GM18526 (cell line): ENCODE measurements at regions not wholly inside any gene's neighbourhood (a gene's known extent, or its start where the extent isn't known, plus 50 kb on each side); places are given as distances from the start of the nearest gene placed in this dataset.

Experiments
- POLR2A ChIP-seq: IDR thresholded peaks from 3 replicates; pipeline ENCODE4 v1.6.1; 2011; ENCODE audit not compliant: insufficient read length; ENCODE audit errors: extremely low read depth

DNA sequence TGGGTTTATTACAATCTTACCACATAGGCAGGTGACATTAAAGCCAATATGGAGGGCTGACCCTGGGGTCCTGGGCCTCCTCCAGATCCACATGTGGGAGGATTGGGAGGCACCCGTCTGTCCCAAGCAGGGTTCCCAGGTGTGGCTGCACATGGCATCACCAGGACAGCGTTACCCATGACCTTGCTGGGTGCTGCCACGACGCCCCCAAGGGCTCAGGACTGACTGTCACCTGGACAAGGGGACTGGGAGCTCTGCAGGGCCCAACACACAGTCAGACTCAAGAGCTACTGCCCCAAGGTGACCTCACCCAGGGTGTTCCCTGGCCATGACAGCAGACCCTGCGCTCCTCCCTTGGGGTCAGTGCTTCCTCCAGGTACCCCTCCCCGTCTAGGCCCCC, 437.4 kb upstream of the MYT1L start:
- no peak for TF ChIP-seq POLR2A

DNA sequence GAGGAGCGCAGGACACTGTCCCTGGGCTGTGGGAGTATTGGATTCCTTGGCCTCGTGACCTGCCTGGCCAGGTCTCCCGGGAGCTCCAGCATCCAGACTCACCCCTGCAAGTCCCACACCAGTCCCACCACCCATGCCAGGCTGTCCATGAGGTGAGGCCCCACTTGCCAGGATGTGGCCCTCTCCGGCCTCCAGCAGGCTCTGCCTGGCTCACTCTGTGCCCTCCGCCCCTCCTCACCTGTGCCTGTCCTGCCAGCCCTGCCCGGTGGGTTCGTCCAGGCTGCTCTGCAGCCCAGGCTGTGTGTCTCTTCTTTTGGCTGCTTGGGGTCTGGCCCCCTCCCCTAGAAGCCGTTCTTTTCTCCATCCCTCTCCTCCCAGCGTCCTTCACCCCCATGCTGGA, 436.8 kb upstream of the MYT1L start:
- TF ChIP-seq POLR2A: no peak

DNA sequence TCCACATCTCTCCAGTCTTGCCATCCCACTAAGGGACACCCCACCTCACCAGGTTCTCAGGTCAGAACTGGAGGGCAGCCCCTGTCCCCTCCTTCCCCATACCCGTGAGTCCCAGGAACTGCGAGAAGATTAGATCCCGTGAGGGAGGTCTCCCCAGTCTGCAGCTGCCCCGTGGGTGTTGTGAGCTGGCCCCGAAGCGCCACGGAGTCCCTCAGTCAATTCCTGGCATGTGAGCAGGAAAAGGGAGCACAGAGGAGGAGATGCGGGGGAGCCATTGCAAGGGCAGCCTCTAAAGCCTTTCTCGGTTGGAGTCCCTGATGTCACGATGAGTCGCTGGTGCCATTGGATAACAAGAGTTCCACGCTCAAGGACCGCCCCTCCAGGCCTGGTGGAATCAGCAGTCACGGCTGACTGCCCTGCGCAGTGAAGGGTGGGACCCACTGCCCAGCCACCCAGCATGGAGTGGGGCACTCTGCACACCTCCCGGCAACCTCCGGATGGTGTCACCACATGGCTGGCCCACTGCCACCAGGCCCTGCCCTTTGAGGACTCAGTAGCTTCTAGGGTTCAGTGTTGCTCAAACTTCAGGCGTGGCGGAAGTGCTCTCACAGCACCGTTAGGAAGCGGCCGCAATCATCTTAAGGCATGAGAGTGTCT, 434.9 kb upstream of the MYT1L start:
- TF ChIP-seq POLR2A: no peak

DNA sequence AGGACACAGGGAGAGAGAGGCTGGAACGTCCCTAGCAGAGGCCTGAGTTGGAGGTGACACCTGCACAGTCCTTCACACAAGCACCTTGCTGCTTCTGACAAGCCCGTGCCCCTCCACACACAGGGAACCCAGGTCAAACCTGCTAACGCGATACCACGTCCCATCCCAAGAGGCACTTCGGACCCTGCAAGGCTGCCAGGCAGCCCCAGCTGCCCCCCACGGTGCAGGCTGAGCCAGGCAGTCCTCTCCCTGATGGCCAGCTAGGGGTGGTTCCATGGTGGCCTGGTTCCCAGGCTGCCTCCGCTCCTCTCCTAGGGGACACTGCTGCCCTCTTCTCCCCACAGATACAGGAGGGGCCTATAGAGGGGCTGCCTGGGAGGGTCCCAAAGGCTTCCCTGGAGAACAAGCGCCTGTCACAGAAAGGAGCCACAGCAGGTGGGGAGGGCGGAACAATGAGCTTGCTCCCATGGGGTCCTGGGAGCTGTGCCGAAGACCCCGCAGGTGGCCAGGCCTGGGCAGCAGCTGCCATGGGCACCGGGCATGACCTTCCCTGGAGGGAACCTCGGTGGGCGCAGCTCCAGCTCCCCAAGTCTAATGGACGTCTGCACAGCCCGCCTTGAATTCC, 434.2 kb upstream of the MYT1L start:
- TF ChIP-seq POLR2A: no peak

DNA sequence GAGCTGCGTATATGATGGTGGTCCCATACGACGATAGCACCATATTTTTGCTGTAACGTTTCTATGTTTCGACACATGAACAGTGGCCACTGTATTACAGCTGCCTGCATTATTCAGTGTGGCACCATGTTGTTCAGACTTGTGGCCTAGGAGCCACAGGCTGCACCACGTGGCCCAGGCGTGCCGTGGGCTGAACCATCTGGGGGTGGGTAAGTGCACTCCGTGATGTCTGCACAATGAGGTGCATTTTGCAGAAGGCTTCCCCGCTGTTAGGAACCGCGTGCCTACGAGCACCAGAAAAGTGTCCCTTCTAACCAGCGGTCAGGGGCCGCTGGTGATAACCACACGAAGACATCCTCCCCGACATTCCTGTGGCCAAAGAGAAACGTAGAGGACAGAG, 433.7 kb upstream of the MYT1L start:
- TF ChIP-seq POLR2A: no peak

DNA sequence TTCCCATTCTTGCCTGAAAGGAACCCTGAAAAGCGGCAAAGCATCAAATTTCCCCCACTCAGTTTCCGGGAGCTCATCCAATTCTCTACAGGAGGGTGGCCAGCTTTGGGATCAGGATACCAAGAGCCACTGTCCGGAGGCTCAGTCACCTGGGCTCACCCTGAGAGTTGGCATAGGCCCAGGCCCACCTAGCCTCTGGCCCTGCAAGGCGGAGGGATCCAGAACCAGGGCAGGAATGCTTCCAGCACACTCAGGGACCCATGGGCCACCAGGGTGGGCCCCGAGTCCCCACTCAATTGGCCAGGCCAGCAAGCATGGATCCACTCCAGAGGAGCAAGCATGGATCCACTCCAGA, 432.9 kb upstream of the MYT1L start:
- TF ChIP-seq POLR2A: no peak

DNA sequence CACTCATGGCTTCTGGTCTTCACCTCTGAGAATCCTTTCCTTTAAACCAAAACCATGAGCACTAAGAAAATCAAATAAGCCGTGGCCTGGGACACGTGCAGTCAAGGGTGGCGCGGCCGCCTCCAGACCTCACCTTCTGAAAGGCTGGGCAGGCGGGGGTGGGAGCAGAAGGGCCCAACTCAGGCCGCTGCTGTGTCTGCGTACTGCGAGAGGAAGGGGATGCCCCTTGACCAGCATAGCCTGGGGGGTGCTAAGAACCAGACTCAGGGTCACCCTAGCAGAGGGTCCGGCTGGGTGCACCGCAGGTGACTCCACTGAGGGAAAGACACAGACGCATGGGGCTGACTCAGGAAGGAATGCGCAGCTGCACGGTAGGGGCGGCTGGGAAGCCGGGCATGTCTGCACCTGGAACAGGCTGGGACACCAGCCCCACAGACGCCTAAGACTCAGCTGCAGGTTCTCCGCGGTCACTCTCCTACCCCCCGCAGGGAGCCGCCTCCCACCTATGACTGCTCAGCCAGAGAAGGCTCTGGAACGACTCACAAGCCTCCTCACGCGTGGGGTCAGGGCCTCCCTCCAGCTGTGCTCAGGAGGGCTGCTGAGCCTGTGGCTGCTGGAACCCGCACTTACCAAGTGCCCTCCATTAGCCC, 432.4 kb upstream of the MYT1L start:
- TF ChIP-seq POLR2A: no peak

DNA sequence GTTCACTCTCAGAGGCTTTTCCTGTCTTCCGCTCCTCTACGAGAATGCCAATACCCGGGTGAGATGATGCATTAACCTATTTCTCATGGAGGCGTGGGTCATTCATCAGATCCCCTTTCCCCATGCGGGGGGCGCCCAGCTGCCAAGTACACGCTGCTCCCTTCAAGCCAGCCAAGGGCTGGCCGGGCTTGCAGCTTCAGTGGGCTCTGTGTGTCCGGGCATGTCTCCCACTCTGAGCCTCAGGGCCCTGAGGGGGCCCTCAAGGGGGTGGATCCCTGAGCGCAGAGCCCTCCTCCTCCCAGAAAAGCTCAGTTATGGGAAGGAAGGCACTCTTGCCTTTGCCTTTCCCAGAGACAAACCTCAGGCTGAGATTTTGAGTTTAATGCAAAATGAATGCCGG, 431.8 kb upstream of the MYT1L start:
- TF ChIP-seq POLR2A: no peak

DNA sequence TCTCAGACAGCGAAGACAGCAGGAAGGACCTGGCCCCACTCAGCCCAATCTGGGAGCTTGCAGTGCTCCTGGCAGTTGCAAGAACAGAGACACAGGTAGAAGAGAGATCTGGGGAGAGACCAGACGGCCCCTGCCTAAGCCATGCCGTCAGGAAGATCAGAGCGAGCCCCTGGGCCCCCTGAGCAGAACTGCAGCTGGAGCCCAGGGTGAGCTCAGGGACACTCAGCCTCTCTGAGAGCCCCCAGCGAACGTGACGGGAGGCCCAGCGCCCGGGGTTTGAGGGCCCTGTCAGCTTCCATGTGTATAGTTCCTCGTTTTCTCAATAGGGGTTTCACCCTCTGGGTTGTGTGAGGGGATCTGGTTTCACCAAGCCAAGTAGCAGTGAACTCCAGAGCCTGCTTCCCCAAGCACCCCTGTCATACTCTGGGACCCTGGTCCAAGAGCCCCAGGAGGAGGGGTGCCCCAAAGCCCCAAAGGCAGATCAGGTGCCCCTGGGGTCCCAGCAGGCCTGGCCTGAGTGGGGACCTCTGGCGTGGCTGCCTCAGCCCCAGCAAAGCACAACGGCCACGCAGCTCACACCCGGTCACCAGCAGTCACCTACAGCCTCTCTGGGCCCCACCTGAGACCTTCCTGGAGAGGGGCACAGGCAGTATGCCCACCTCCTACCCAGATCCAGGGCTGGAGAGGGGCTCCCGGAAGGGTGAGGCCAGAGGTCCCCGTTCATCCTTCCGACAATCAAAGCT, 431.3 kb upstream of the MYT1L start:
- TF ChIP-seq POLR2A: no peak

DNA sequence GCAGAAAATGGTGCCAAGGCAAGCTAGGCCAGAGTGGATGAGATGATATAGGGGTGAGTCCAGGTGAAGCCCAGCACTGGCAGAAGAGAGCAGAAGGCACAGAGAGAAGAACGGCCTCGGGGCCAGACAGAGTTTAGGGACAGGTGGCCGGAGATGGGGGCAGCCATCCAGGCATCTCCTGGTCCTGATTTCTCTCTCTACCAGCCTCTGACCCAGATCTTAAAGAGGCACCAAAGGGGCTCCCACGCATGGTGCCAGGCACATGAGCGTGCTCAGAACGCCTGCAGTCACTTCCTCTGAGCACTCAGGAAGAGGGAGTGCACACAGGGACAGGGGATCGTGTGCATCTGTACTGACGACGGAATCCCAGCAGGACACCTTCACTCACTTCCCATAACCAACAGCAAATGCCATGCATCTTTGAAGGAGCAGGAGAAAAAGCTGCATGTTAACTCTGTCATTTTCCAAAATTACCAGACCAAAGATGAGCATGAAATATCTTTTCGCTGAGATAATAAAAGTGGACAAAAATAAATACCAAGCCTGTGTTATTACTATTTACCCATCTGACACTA, 427.8 kb upstream of the MYT1L start:
- no peak for TF ChIP-seq POLR2A

DNA sequence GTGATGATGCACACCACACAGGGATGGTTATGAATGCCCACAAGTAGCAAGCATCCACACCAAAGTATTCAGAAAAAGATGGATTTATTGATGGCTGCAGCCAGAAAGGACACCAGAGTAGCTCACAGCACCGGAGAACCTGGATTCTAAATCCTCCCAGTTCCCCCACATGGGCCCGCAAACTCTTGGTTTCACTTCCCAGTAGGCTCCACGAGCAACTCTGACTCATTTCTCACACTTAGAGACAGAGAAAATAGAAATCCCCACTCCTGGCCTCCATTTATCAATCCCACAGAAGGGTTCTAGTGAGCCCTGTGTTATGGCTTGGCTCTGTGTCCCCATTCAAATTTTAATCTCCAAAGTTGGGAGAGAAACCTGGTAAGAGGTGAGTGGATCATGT, 426.7 kb upstream of the MYT1L start:
- TF ChIP-seq POLR2A: no peak

DNA sequence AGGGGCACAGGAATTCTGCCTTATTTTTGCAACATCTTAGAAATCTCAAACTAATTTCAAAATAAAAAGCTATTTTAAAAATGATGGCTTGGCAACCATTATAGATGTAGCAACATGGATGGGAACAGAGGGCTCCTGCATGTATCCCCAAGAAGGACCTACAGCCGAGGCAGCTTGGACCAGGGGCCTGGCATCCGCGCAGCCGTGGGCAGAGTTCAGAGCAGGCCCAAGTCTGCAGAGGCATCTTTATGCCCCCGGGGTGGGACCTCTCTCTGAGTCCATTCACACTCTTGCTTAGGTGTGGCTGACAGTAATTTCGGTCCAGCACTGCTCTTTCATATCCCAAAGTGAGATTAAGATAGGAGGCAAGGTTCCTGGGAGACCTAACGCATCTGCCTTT, 425.8 kb upstream of the MYT1L start:
- no peak for TF ChIP-seq POLR2A

DNA sequence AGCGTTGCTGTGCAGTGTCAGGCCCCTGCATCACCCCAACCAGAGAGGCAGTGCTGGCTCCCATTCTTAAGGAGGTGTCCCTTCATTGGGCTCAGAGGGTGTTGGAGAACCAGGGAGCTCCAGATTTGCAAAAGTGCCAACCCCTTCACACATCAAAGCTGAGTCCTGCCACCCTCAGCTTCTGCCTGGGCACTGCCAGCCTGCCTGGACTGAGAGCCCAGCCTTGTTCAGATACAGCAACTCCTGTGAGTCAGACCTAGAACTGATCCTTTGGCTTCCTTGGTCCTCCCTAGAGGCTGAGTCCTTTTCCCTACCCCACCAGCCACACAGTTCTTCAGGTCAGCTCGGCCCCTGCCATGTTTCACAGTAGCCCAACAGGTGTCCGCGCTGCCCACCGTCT, 424.9 kb upstream of the MYT1L start:
- no peak for TF ChIP-seq POLR2A

DNA sequence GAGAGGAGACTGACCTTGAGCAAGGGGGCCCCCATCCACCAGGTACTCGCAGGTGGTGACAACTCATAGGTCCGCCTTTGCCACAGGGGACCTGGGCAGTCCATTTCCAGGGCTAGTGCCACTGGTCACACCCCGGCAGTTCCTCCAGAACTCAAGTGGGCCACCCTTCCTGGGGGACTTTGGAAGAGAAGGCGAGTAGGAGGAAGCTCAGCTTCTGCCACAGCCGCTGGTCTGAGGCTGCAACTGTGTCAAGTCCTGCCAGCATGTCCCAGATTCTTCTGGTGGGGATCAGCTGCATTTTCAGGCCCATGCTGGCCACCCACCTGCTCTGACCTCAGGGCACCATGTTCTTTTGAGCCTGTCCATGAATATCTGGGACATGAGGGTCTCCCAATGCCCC, 423.9 kb upstream of the MYT1L start:
- TF ChIP-seq POLR2A: no peak

DNA sequence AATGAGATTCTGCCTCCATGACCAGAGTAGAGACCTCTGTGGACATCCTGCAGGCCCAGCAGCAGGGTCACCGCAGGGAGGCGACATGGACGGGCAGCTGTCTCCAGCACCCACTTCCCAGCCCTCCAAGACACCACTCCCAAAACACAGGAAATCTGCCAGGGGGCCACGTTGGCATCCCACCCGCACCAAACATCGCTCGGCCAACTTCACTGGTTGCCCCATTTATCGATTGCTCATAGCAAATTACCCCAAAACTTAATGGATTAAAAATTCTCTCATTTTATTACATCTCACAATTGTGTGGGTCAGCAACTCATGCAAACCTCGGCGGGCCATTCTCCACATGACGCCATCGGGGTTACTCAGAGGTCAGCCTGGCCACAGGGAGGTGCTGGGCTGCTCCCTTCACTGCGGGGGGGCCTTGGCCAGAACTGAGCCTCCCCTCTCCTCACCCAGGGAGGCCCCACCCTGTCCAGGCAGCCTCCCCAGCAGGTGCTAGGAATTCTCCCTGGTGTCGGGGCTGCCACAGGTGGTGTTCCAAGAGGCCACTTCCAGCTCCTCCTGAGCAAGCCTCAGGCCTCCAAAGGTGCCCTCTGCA, 420.7 kb upstream of the MYT1L start:
- no peak for TF ChIP-seq POLR2A

DNA sequence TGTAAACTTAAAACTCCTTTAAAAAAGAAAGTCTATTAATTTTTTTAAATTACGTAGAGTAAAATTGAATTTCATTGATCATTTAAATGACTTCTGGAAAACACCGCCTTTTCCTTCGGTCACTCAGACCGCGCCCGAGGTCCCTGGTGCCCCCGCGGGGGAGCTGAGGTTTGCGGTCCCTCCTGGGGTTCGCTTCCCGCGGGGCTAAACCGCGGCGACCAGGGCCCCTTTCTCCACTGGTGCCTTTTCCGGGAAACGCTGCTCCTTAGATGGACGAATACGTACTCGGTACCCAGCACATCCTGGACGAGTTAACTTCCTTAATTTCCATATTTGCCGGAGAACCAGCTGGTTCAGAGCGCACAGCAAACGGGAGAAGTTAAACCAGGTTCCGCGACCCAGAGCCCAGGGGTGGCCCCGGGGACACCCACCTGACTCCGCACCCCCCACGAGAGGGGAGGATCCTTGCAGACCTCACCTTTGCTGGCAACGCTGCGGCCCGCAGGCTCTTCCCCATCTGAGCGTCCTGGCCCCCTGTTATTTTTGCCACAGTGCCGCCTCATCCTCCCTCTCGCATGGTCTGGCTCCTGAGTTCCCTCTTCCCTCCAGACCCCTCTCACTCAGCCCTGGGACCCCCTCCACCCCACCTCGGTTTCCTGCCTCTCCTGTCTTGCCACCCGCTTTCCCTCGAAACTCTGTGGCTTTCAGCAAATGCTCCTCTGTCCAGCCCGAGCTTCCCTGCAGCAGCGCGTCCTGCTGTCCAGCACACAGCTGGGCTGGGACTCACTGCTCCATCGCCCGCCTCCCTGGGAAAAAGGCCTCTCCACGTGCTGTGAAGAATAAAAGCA, 420.0 kb upstream of the MYT1L start:
- TF ChIP-seq POLR2A: no peak
